ENCODE measurements at regions not wholly inside any gene's neighbourhood (a gene's known extent, or its start where the extent isn't known, plus 50 kb on each side); places are given as distances from the start of the nearest gene placed in this dataset.

DNA sequence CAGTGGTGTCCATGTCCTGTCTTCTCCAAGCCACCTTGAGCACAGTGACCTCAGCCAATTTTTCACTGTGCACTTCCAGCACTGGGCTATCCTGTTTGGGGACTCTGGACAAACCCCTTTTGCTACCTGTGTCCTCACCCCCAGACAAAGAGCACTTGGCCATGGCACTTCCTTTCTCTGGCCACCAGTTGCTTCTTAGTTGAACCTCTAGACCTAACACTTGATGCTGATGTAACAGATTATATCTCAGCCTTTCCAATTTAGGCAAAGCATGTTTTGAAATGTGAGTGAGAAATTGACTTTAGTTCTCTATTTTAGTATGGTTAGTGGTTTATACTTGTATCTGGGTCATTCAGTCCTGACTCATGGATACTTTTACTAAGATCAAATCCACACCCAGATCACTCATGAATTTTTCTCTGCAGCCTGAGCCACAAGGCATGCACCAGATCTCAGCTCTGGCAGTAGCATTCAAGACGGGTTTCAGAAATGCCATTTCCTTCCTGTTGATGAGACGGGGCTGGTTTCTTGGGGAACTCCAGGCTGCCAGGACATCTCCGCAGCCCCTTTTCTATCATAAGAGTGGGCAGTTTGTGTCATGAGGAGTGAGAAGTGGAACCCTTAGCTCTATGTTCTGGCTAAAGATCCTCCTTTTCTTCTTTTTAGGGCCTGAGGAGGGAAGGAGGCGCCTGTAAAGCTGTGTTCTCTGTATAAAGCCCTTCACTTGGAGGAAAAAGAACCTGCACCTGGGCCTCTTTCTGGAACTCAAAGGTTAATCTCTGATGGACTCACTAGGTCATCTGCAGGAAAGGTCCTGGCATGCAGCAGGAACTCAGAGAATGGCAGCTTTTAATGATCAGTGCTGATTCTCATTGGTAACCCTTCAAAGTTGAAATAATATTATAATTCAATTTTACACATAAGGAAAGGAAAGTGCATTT lies 185.6 kb upstream of the TENM4 start:
- Mint-ChIP-seq H3K9me3 (ENCODE audit: unreplicated experiment) (no peaks in the 10 kb centered on the region), H3K27me3 (ENCODE audit: unreplicated experiment) (no peaks in the 10 kb centered on the region), H3K4me3 (ENCODE audit: unreplicated experiment) (no peak overlapping the region), H3K36me3 (ENCODE audit: low read depth, unreplicated experiment) (no peaks in the 10 kb centered on the region), H3K27ac (ENCODE audit: unreplicated experiment) (no peak overlapping the region), H3K4me1 (ENCODE audit: unreplicated experiment) (no peaks in the 10 kb centered on the region)
- TF ChIP-seq, protein P1, sequence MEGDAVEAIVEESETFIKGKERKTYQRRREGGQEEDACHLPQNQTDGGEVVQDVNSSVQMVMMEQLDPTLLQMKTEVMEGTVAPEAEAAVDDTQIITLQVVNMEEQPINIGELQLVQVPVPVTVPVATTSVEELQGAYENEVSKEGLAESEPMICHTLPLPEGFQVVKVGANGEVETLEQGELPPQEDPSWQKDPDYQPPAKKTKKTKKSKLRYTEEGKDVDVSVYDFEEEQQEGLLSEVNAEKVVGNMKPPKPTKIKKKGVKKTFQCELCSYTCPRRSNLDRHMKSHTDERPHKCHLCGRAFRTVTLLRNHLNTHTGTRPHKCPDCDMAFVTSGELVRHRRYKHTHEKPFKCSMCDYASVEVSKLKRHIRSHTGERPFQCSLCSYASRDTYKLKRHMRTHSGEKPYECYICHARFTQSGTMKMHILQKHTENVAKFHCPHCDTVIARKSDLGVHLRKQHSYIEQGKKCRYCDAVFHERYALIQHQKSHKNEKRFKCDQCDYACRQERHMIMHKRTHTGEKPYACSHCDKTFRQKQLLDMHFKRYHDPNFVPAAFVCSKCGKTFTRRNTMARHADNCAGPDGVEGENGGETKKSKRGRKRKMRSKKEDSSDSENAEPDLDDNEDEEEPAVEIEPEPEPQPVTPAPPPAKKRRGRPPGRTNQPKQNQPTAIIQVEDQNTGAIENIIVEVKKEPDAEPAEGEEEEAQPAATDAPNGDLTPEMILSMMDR (IDR thresholded peaks at IDR 0.05; ENCODE audit: unreplicated experiment): no peak
- DNase-seq (ENCODE audit: low spot score): no peak

DNA sequence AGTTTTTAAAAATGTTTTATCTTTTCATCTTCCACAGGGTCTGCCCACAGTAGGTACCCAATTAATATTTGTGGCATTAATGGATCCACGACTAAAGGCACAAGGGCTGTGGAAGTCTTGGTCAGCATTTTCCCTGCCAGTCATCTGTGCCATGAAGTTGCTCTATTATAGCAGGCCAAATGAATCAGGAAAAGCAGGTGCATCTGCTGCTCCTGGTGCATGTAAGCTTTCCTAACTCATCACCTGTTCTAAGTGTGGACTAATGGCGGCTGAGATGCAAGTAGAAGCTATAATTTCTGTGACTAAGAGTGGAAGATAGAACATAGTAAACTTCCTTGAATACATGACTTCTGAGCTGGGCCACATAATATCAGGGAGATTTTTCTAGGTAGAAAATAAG lies 182.5 kb upstream of the TENM4 start:
- DNase-seq (ENCODE audit: low spot score): no peak
- TF ChIP-seq, protein P1 (IDR thresholded peaks at IDR 0.05; ENCODE audit: unreplicated experiment): no peak
- H3K27me3 Mint-ChIP-seq (ENCODE audit: unreplicated experiment): peaks cover 4% of the 10 kb centered on the region
- no peak overlapping the region for H3K27ac Mint-ChIP-seq (ENCODE audit: unreplicated experiment)
- no peaks in the 10 kb centered on the region for H3K9me3 Mint-ChIP-seq (ENCODE audit: unreplicated experiment)
- no peak overlapping the region for H3K4me3 Mint-ChIP-seq (ENCODE audit: unreplicated experiment)
- no peaks in the 10 kb centered on the region for H3K36me3 Mint-ChIP-seq (ENCODE audit: low read depth, unreplicated experiment)
- H3K4me1 Mint-ChIP-seq (ENCODE audit: unreplicated experiment): no peaks in the 10 kb centered on the region

DNA sequence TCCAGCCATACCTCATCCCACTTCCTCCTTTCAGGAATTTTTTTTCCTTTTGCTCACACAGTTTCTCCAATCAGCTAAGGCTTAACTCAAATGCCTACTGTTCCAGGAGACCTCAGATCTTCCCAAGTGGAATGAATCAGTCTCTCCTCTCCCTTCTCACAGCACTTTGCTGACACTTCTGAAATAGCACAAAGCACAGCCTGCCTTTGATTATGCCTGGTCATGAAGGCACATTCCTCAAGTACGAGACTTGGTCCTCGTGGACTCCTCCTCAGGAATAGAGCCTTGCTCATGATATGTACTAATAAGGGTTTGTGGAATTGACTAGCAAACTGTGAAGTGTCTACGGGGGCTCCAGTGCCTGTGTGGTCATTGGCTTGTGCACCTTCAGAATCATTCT lies 176.7 kb upstream of the TENM4 start:
- TF ChIP-seq, protein P1 (IDR thresholded peaks at IDR 0.05; ENCODE audit: unreplicated experiment): no peak
- DNase-seq (ENCODE audit: low spot score): no peak
- Mint-ChIP-seq H3K9me3 (ENCODE audit: unreplicated experiment) (no peaks in the 10 kb centered on the region), H3K4me1 (ENCODE audit: unreplicated experiment) (no peaks in the 10 kb centered on the region), H3K27ac (ENCODE audit: unreplicated experiment) (no peak overlapping the region), H3K27me3 (ENCODE audit: unreplicated experiment) (peaks cover 6% of the 10 kb centered on the region), H3K36me3 (ENCODE audit: low read depth, unreplicated experiment) (no peaks in the 10 kb centered on the region), H3K4me3 (ENCODE audit: unreplicated experiment) (no peak overlapping the region)

DNA sequence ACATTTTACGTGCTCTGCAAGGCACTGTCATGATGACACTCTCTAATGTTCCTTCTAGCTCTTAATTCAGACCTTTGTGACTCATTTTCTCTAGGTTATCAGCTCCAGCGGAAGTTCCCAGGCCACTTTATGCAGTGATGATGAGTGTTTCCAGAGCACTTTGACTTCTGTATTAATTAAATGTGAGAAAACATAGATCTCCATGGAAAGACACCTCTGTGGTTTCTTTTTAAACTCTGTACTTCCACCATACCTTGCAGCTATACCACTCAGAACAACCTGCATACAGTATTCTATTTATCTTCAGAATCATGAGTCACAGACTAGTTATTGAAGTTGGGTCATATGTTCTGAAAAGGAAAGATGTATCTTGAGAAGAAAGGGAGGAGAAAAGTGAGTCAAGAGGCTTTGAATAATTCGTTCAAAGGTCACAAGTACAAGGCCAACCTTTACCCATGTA lies 175.6 kb upstream of the TENM4 start:
- peaks cover 6% of the 10 kb centered on the region for H3K27me3 Mint-ChIP-seq (ENCODE audit: unreplicated experiment)
- DNase-seq (ENCODE audit: low spot score): no peak
- no peak overlapping the region for H3K27ac Mint-ChIP-seq (ENCODE audit: unreplicated experiment)
- no peaks in the 10 kb centered on the region for H3K9me3 Mint-ChIP-seq (ENCODE audit: unreplicated experiment)
- TF ChIP-seq, protein P1 (IDR thresholded peaks at IDR 0.05; ENCODE audit: unreplicated experiment): no peak
- no peaks in the 10 kb centered on the region for H3K4me1 Mint-ChIP-seq (ENCODE audit: unreplicated experiment)
- no peaks in the 10 kb centered on the region for H3K36me3 Mint-ChIP-seq (ENCODE audit: low read depth, unreplicated experiment)
- H3K4me3 Mint-ChIP-seq (ENCODE audit: unreplicated experiment): no peak overlapping the region

DNA sequence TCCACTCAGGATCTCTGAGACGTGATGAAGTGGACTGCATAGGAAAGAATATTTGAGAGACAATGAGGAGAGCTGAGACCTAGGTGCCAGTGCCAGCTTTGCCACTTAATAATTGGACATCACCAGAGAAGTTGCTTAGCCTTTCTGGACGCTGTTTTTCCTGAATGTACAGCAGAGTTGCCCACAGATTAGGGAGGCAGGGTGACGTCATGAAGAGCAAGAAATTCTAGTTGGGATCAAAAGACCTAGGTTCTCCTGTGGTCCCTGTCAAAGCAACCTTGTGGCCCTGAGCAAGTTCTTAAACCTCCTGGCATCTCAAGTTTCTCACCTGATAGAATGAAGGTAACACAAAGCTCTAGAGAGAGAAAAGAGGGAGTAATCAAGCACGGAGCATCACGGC lies 174.6 kb upstream of the TENM4 start:
- no peaks in the 10 kb centered on the region for H3K4me1 Mint-ChIP-seq (ENCODE audit: unreplicated experiment)
- no peak for DNase-seq (ENCODE audit: low spot score)
- peaks cover 6% of the 10 kb centered on the region for H3K27me3 Mint-ChIP-seq (ENCODE audit: unreplicated experiment)
- TF ChIP-seq, protein P1 (IDR thresholded peaks at IDR 0.05; ENCODE audit: unreplicated experiment): no peak
- no peaks in the 10 kb centered on the region for H3K36me3 Mint-ChIP-seq (ENCODE audit: low read depth, unreplicated experiment)
- H3K9me3 Mint-ChIP-seq (ENCODE audit: unreplicated experiment): no peaks in the 10 kb centered on the region
- no peak overlapping the region for H3K4me3 Mint-ChIP-seq (ENCODE audit: unreplicated experiment)
- H3K27ac Mint-ChIP-seq (ENCODE audit: unreplicated experiment): no peak overlapping the region
